Upper lobe of left lung (tissue), 6 donors: ENCODE measurements at regions not wholly inside any gene's neighbourhood (a gene's known extent, or its start where the extent isn't known, plus 50 kb on each side); places are given as distances from the start of the nearest gene placed in this dataset.

Experiments
- ATAC-seq, 2 donors: fragments of 200-7000 bp; cut with Tn5 transposase; one replicate each; pipeline ENCODE4 v1.9.1; 2022; ENCODE audit warnings: mild to moderate bottlenecking in 2 of 2, moderate library complexity in 2 of 2; ENCODE audit not compliant: low FRiP score in 2 of 2
- DNase-seq, 2 donors: peaks; one replicate each; pipeline ENCODE4 v3.0.0-alpha.2; 2019 to 2020
- H3K27ac ChIP-seq, 4 donors: fragments of 200-600 bp; sonication (generic); one replicate each; pipeline ENCODE4 v1.5.1; 2016 to 2019
- H3K27me3 ChIP-seq, 4 donors: fragments of 200-600 bp; sonication (generic); one replicate each; pipeline ENCODE4 v1.5.1; 2017 to 2019
- H3K36me3 ChIP-seq, 4 donors: fragments of 200-600 bp; sonication (generic); one replicate each; pipeline ENCODE4 v1.5.1; 2016 to 2019
- H3K4me1 ChIP-seq, 4 donors: fragments of 200-600 bp; sonication (generic); one replicate each; pipeline ENCODE4 v1.5.1; 2018 to 2019
- H3K4me3 ChIP-seq, 4 donors: fragments of 200-600 bp; sonication (generic); one replicate each; pipeline ENCODE4 v1.5.1; 2017 to 2019; ENCODE audit warnings: mild to moderate bottlenecking in 2 of 4, moderate library complexity in 1 of 4
- H3K9me3 ChIP-seq, 4 donors: fragments of 200-600 bp; sonication (generic); one replicate each; pipeline ENCODE4 v1.5.1; 2018 to 2019
- CTCF ChIP-seq, 6 experiments: fragments of 450-650 bp in 4 of 6; fragments of 200-600 bp in 2 of 6; sonication (generic) in 2 of 6; IDR thresholded peaks; one replicate each; pipeline ENCODE4 v1.5.1; 2016 to 2019; ENCODE audit warnings: antibody characterized with exemption in 6 of 6
- EP300 ChIP-seq, 4 donors: sonication (generic); formaldehyde crosslinking; IDR thresholded peaks; one replicate each; pipeline ENCODE4 v1.5.1; 2017; ENCODE audit warnings: antibody characterized with exemption in 4 of 4, control low read depth in 2 of 4
- POLR2A ChIP-seq, 4 donors: fragments of 450-650 bp; IDR thresholded peaks; one replicate each; pipeline ENCODE4 v1.5.1; 2016 to 2017; ENCODE audit warnings: antibody characterized with exemption in 4 of 4, mild to moderate bottlenecking in 2 of 4
- POLR2AphosphoS5 ChIP-seq, 2 donors: sonication (generic); formaldehyde crosslinking; IDR thresholded peaks; one replicate each; pipeline ENCODE4 v1.5.1; 2017; ENCODE audit warnings: antibody characterized with exemption in 2 of 2
- WGBS, 2 donors: methylation state at CpG; one replicate each; pipeline ENCODE4 v1.1.5; 2017 to 2018; 5-methylcytosine and 5-hydroxymethylcytosine counted together
- donor health status: DM: no; HTN: no; CAD: no; lungs with moderate emphysema.
- donor health status: DM: no; HTN: yes; CAD: no; lungs with severe emphysema.

GRCh38 chrX:98077440-98077839 is 1193.7 kb downstream of the RPA4 start:
- H3K4me1 ChIP-seq: no peaks in the 10 kb centered on the region
- no peaks in the 10 kb centered on the region for H3K9me3 ChIP-seq
- no peak overlapping the region for H3K27ac ChIP-seq
- H3K4me3 ChIP-seq: no peak overlapping the region
- TF ChIP-seq EP300 (IDR thresholded peaks at IDR 0.05) (no peak), POLR2A (IDR thresholded peaks at IDR 0.05) (no peak), CTCF (IDR thresholded peaks at IDR 0.05) (no peak), POLR2AphosphoS5 (IDR thresholded peaks at IDR 0.05) (no peak)
- 87 to 93% methylated on average over 5 of the region's 5 CpGs for WGBS, 2 donors
- no peaks in the 10 kb centered on the region for H3K36me3 ChIP-seq
- DNase-seq: no peak
- no peaks in the 10 kb centered on the region for H3K27me3 ChIP-seq
- no peak for ATAC-seq

GRCh38 chrX:98111684-98112083 is 1228.0 kb downstream of the RPA4 start:
- no peaks in the 10 kb centered on the region for H3K27me3 ChIP-seq
- 54 to 69% methylated on average over 3 of the region's 3 CpGs for WGBS, 2 donors

GRCh38 chrX:98114021-98114420 is 1230.3 kb downstream of the RPA4 start:
- H3K9me3 ChIP-seq: no peaks in the 10 kb centered on the region
- no peaks in the 10 kb centered on the region for H3K36me3 ChIP-seq
- H3K27ac ChIP-seq: no peak overlapping the region
- DNase-seq: no peak
- TF ChIP-seq CTCF (IDR thresholded peaks at IDR 0.05) (no peak), POLR2AphosphoS5 (IDR thresholded peaks at IDR 0.05) (no peak), POLR2A (IDR thresholded peaks at IDR 0.05) (no peak), EP300 (IDR thresholded peaks at IDR 0.05) (no peak)
- H3K4me3 ChIP-seq: no peak overlapping the region
- 79 to 83% methylated on average over 2 of the region's 2 CpGs for WGBS, 2 donors
- ATAC-seq: no peak
- no peaks in the 10 kb centered on the region for H3K4me1 ChIP-seq
- H3K27me3 ChIP-seq: no peaks in the 10 kb centered on the region

More at GRCh38 chrX:98111684-98112083, 1228.0 kb downstream of the RPA4 start:
- TF ChIP-seq POLR2A (IDR thresholded peaks at IDR 0.05): no peak
- no peak for TF ChIP-seq CTCF (IDR thresholded peaks at IDR 0.05)
- TF ChIP-seq EP300 (IDR thresholded peaks at IDR 0.05): no peak
- TF ChIP-seq POLR2AphosphoS5 (IDR thresholded peaks at IDR 0.05): no peak
- Histone ChIP-seq H3K4me3 (no peak overlapping the region), H3K9me3 (no peaks in the 10 kb centered on the region), H3K36me3 (no peaks in the 10 kb centered on the region), H3K27ac (no peak overlapping the region), H3K4me1 (no peaks in the 10 kb centered on the region)
- DNase-seq (no peak), ATAC-seq (no peak)

GRCh38 chrX:98141466-98141865 is 1257.8 kb downstream of the RPA4 start:
- no peak for TF ChIP-seq POLR2A (IDR thresholded peaks at IDR 0.05)
- TF ChIP-seq EP300 (IDR thresholded peaks at IDR 0.05): no peak
- no peak for TF ChIP-seq CTCF (IDR thresholded peaks at IDR 0.05)
- TF ChIP-seq POLR2AphosphoS5 (IDR thresholded peaks at IDR 0.05): no peak
- no peak for ATAC-seq

GRCh38 chrX:98191003-98191402 is 1307.3 kb downstream of the RPA4 start:
- no peak for DNase-seq
- no peak for TF ChIP-seq POLR2A (IDR thresholded peaks at IDR 0.05)
- no peak for TF ChIP-seq EP300 (IDR thresholded peaks at IDR 0.05)
- TF ChIP-seq POLR2AphosphoS5 (IDR thresholded peaks at IDR 0.05): no peak
- no peak for TF ChIP-seq CTCF (IDR thresholded peaks at IDR 0.05)

More at GRCh38 chrX:98141466-98141865, 1257.8 kb downstream of the RPA4 start:
- WGBS, 2 donors: 70 to 92% methylated on average over 1 of the region's 1 CpG
- no peak for DNase-seq
- H3K27me3 ChIP-seq: no peaks in the 10 kb centered on the region
- H3K4me1 ChIP-seq: no peaks in the 10 kb centered on the region
- H3K27ac ChIP-seq: no peak overlapping the region
- H3K4me3 ChIP-seq: no peak overlapping the region
- H3K36me3 ChIP-seq: no peaks in the 10 kb centered on the region
- no peaks in the 10 kb centered on the region for H3K9me3 ChIP-seq

More at GRCh38 chrX:98191003-98191402, 1307.3 kb downstream of the RPA4 start:
- no peaks in the 10 kb centered on the region for H3K4me1 ChIP-seq
- WGBS, 2 donors: 83 to 96% methylated on average over 1 of the region's 1 CpG
- ATAC-seq: no peak
- no peak overlapping the region for H3K4me3 ChIP-seq
- H3K9me3 ChIP-seq: no peaks in the 10 kb centered on the region
- H3K27me3 ChIP-seq: no peaks in the 10 kb centered on the region
- H3K36me3 ChIP-seq: no peaks in the 10 kb centered on the region
- no peak overlapping the region for H3K27ac ChIP-seq
